CD4-positive, alpha-beta T cell (primary cell): ENCODE measurements at regions not wholly inside any gene's neighbourhood (a gene's known extent, or its start where the extent isn't known, plus 50 kb on each side); places are given as distances from the start of the nearest gene placed in this dataset.

Source experiments
- ATAC-seq: fragments of 200-7000 bp; cut with Tn5 transposase; one replicate; pipeline ENCODE4 v1.10.0; 2022; ENCODE audit warnings: mild to moderate bottlenecking; ENCODE audit not compliant: poor library complexity
- CTCF ChIA-PET: fragments of 350-600 bp; sonication (Branson Sonifier 250); formaldehyde crosslinking; loops from one replicate; lab custom pipeline; 2021; ENCODE audit warnings: antibody characterized with exemption, inconsistent platforms; lab: Charles Lee
- POLR2A ChIA-PET: fragments of 350-600 bp; sonication (Branson Sonifier 250); formaldehyde crosslinking; loops from one replicate; lab custom pipeline; 2021; ENCODE audit warnings: antibody characterized with exemption, inconsistent platforms; lab: Charles Lee
- DNase-seq, 14 experiments: peaks; one replicate each; pipeline ENCODE4 v3.0.0-alpha.2; 2013 to 2020; ENCODE audit warnings: mixed read lengths in 2 of 14
- H3K27ac ChIP-seq, 2 donors: one replicate each; pipeline versions ENCODE4 v1.5.1 to v1.7.0; 2013; ENCODE audit warnings: low read length in 2 of 2, low read depth in 1 of 2, mild to moderate bottlenecking in 1 of 2
- H3K27me3 ChIP-seq, 2 experiments: 1 replicate in 1 of 2; 2 replicates in 1 of 2; pipeline versions ENCODE4 v1.6.1 to v1.7.0; 2013; ENCODE audit warnings: low read length in 2 of 2, control low read depth in 1 of 2, mild to moderate bottlenecking in 1 of 2, moderate library complexity in 1 of 2; ENCODE audit not compliant: insufficient read depth in 2 of 2, control insufficient read depth in 1 of 2
- H3K36me3 ChIP-seq: one replicate; pipeline ENCODE4 v1.6.1; 2013; ENCODE audit warnings: low read length, control low read depth; ENCODE audit not compliant: insufficient read depth
- H3K4me1 ChIP-seq: one replicate; pipeline ENCODE4 v1.6.1; 2013; ENCODE audit warnings: low read length, control low read depth; ENCODE audit not compliant: insufficient read depth
- H3K4me3 ChIP-seq: one replicate; pipeline ENCODE4 v1.5.1; 2013; ENCODE audit warnings: mild to moderate bottlenecking, low read length, moderate library complexity
- H3K9me3 ChIP-seq, 2 experiments: 1 replicate in 1 of 2; 2 replicates in 1 of 2; pipeline versions ENCODE4 v1.6.1 to v1.7.0; 2013; ENCODE audit warnings: low read length in 2 of 2, mild to moderate bottlenecking in 2 of 2, control low read depth in 1 of 2, moderate library complexity in 1 of 2; ENCODE audit not compliant: control insufficient read depth in 1 of 2, insufficient read depth in 1 of 2
- H3K27ac Mint-ChIP-seq: one replicate; pipeline ENCODE4 v1.8.0; 2020; ENCODE audit warnings: mixed read lengths
- H3K27me3 Mint-ChIP-seq: one replicate; pipeline ENCODE4 v1.8.0; 2021; ENCODE audit warnings: mixed read lengths
- H3K36me3 Mint-ChIP-seq: one replicate; pipeline ENCODE4 v1.8.0; 2021; ENCODE audit warnings: low read depth, mixed read lengths
- H3K4me1 Mint-ChIP-seq: one replicate; pipeline ENCODE4 v1.8.0; 2021; ENCODE audit warnings: low read depth, mixed read lengths
- H3K4me3 Mint-ChIP-seq: one replicate; pipeline ENCODE4 v1.8.0; 2020; ENCODE audit warnings: mild to moderate bottlenecking, mixed read lengths
- H3K9me3 Mint-ChIP-seq: one replicate; pipeline ENCODE4 v1.8.0; 2020; ENCODE audit warnings: mixed read lengths
- CTCF ChIP-seq: fragments of 200-600 bp; IDR thresholded peaks from one replicate; pipeline ENCODE4 v1.8.0; 2022; ENCODE audit warnings: antibody characterized with exemption, mild to moderate bottlenecking
- intact Hi-C, 2 experiments: fragments of 100-400 bp; cut with DNase I in 1 of 2; cut with micrococcal nuclease in 1 of 2; formaldehyde crosslinking; loops; one replicate each; pipeline versions ENCODE4 v1.15.1 to v1.9.0; 2023 to 2025; cut with DNase I, micrococcal nuclease

DNA sequence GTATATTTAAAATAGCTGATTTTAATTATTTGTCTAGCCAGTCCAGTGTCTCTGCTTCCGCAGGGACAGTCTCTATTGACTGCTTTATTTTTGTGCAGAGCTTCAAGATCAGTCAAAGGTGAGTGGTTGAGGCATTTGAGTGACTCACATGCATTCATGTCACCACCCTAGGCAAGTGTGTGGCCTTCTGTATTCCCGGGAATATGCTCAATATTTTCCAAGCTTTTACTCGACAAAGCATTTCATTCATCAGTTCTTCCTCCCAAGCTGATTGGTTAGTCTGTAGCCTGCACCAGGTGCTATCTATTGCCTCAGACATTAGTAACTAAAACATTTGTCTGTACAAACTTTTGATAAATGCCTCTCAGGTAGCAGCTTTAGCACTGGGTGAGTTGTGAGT, 471.5 kb upstream of the NRG3 start:
- Mint-ChIP-seq H3K4me1 (no peaks in the 10 kb centered on the region), H3K9me3 (no peaks in the 10 kb centered on the region), H3K27ac (no peak overlapping the region), H3K27me3 (no peaks in the 10 kb centered on the region), H3K36me3 (no peaks in the 10 kb centered on the region), H3K4me3 (no peak overlapping the region)
- Histone ChIP-seq H3K4me3 (no peak overlapping the region), H3K36me3 (no peaks in the 10 kb centered on the region), H3K27me3 (no peaks in the 10 kb centered on the region), H3K27ac (no peak overlapping the region), H3K9me3 (no peaks in the 10 kb centered on the region), H3K4me1 (no peaks in the 10 kb centered on the region)
- TF ChIP-seq CTCF, result no peak
- no peak for DNase-seq
- intact Hi-C loops, result no loop called here
- ATAC-seq, result no peak
- POLR2A ChIA-PET, result no interaction called here
- CTCF ChIA-PET, result no interaction called here

- no peaks in the 10 kb centered on the region for H3K27me3 ChIP-seq
- intact Hi-C loops, result no loop called here
- H3K4me1 ChIP-seq, result no peaks in the 10 kb centered on the region
- POLR2A ChIA-PET, result no interaction called here
- no peaks in the 10 kb centered on the region for H3K9me3 ChIP-seq
- no peaks in the 10 kb centered on the region for H3K36me3 ChIP-seq
- Mint-ChIP-seq H3K27ac (no peak overlapping the region), H3K36me3 (no peaks in the 10 kb centered on the region), H3K9me3 (no peaks in the 10 kb centered on the region), H3K4me1 (no peaks in the 10 kb centered on the region), H3K27me3 (no peaks in the 10 kb centered on the region), H3K4me3 (no peak overlapping the region)
- H3K4me3 ChIP-seq, result no peak overlapping the region
- no peak overlapping the region for H3K27ac ChIP-seq
- DNase-seq (no peak), ATAC-seq (no peak)
- CTCF ChIA-PET, result no interaction called here
- no peak for TF ChIP-seq CTCF
These were observed 469.6 kb upstream of the NRG3 start for GRCh38 chr10:81405399-81405798.

GRCh38 chr10:81414038-81414437, 461.0 kb upstream of the NRG3 start:
- Mint-ChIP-seq H3K9me3 (no peaks in the 10 kb centered on the region), H3K4me3 (no peak overlapping the region), H3K36me3 (no peaks in the 10 kb centered on the region), H3K27ac (no peak overlapping the region), H3K4me1 (no peaks in the 10 kb centered on the region), H3K27me3 (no peaks in the 10 kb centered on the region)
- Histone ChIP-seq H3K9me3 (no peaks in the 10 kb centered on the region), H3K27ac (no peak overlapping the region), H3K4me3 (no peak overlapping the region), H3K36me3 (no peaks in the 10 kb centered on the region), H3K27me3 (no peaks in the 10 kb centered on the region), H3K4me1 (no peaks in the 10 kb centered on the region)
- DNase-seq (no peak), ATAC-seq (no peak)
- intact Hi-C loops, result no loop called here
- TF ChIP-seq CTCF, result no peak
- POLR2A ChIA-PET, result no interaction called here
- CTCF ChIA-PET, result no interaction called here
